ENCODE measurements at regions not wholly inside any gene's neighbourhood (a gene's known extent, or its start where the extent isn't known, plus 50 kb on each side); places are given as distances from the start of the nearest gene placed in this dataset.

DNA sequence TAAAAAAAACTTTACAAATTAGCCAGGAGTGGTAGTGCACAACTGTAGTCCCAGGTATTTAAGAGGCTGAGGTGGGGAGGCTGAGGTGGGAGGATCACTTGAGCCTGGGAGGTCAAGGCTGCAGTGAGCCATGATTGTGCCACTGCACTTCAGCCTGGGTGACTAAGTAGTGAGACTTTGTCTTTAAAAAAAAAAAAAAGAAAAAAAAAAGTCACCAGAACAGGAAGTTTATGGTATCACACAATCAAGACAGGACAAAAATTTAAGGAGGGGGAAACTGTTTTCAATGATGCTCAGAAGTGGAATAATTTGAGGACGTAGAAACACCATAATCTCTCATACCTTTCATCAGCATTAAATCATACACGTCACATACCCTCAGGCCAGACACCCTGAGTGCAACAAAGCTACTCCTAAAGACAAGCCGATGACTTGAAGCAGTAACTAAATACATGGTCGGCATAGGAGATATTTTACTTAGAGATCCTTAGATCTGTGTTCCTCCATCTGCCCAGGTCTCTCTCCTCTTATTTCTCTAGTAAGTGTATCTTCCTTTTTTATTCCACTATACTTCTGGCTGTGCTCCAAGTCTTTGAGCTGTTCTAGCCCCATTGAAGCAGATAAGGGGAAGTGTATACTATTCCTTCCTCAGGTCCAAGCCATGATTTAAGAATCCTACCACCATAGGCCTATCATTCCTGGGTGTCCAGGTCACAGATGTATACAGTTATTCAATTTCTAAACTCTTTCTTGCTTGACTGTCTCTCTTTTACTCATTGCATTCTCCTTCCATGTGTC is 91.3 kb upstream of the APC start:
- Histone ChIP-seq H3K36me3 (ENCODE audit: control insufficient read depth, insufficient read depth, low read length) (no peaks in the 10 kb centered on the region), H3K4me1 (no peaks in the 10 kb centered on the region), H3K27me3 (replicated peaks; ENCODE audit: control insufficient read depth, insufficient read depth, low read length) (no peaks in the 10 kb centered on the region), H3K9me3 (no peaks in the 10 kb centered on the region), H3K4me3 (ENCODE audit: low read depth, low read length) (no peak overlapping the region)
- DNase-seq, result no peak
- POLR2A ChIA-PET, result no interaction called here
- intact Hi-C loops (cut with micrococcal nuclease; ENCODE audit: unreplicated experiment), result no loop called here
- peaks cover 7% of the 10 kb centered on the region for H3K4me1 Mint-ChIP-seq (ENCODE audit: low read depth, unreplicated experiment)
- H3K27me3 Mint-ChIP-seq (ENCODE audit: insufficient read depth, unreplicated experiment), result no peaks in the 10 kb centered on the region
- no TSS peak for BruUV-seq (replicated peaks)
- H3K27ac Mint-ChIP-seq (ENCODE audit: unreplicated experiment), result no peak overlapping the region
- no peaks in the 10 kb centered on the region for H3K9me3 Mint-ChIP-seq (ENCODE audit: unreplicated experiment)
- no peak overlapping the region for H3K4me3 Mint-ChIP-seq (ENCODE audit: unreplicated experiment)
- H3K36me3 Mint-ChIP-seq (ENCODE audit: insufficient read depth, unreplicated experiment), result no peaks in the 10 kb centered on the region
- CTCF ChIA-PET, result interaction anchor here (0.6 kb wide), 1 partner anchor 46 kb away, joined by 3 read pairs; no protein-coding TSS in a partner anchor
- TF ChIP-seq, protein P1, sequence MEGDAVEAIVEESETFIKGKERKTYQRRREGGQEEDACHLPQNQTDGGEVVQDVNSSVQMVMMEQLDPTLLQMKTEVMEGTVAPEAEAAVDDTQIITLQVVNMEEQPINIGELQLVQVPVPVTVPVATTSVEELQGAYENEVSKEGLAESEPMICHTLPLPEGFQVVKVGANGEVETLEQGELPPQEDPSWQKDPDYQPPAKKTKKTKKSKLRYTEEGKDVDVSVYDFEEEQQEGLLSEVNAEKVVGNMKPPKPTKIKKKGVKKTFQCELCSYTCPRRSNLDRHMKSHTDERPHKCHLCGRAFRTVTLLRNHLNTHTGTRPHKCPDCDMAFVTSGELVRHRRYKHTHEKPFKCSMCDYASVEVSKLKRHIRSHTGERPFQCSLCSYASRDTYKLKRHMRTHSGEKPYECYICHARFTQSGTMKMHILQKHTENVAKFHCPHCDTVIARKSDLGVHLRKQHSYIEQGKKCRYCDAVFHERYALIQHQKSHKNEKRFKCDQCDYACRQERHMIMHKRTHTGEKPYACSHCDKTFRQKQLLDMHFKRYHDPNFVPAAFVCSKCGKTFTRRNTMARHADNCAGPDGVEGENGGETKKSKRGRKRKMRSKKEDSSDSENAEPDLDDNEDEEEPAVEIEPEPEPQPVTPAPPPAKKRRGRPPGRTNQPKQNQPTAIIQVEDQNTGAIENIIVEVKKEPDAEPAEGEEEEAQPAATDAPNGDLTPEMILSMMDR (IDR thresholded peaks at IDR 0.05; ENCODE audit: insufficient read depth in 1 of 2, low read depth in 1 of 2, low read length in 1 of 2, severe bottlenecking in 1 of 2, unreplicated experiment in 1 of 2), result no peak

DNA sequence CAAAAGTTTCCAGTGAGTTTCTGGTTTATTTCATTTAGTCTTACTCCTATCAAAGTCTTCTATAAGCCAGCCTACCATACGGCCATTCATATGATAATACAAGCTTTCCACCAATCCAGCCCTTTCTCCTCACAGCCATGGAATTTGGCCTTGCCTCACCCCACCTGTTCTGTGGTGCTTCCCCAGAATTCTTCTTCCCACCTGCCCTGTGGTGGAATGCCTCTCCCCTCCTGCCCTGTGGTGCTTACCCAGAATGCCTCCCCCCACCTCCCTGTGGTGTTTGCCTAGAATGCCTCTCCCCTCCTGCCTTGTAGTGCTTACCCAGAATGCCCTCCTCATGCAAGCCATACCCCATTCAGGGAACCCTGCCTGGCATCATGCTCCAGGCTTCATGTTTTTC is 90.3 kb upstream of the APC start:
- no TSS peak for BruUV-seq (replicated peaks)
- no peak overlapping the region for H3K27ac Mint-ChIP-seq (ENCODE audit: unreplicated experiment)
- no peaks in the 10 kb centered on the region for H3K27me3 Mint-ChIP-seq (ENCODE audit: insufficient read depth, unreplicated experiment)
- POLR2A ChIA-PET, result no interaction called here
- intact Hi-C loops (cut with micrococcal nuclease; ENCODE audit: unreplicated experiment), result no loop called here
- peak in 1 of 2 experiments; percentile 52 for DNase-seq
- Histone ChIP-seq H3K4me3 (ENCODE audit: low read depth, low read length) (no peak overlapping the region), H3K36me3 (ENCODE audit: control insufficient read depth, insufficient read depth, low read length) (no peaks in the 10 kb centered on the region), H3K27me3 (replicated peaks; ENCODE audit: control insufficient read depth, insufficient read depth, low read length) (no peaks in the 10 kb centered on the region), H3K9me3 (no peaks in the 10 kb centered on the region), H3K4me1 (no peaks in the 10 kb centered on the region)
- H3K4me3 Mint-ChIP-seq (ENCODE audit: unreplicated experiment), result no peak overlapping the region
- H3K4me1 Mint-ChIP-seq (ENCODE audit: low read depth, unreplicated experiment), result peaks cover 7% of the 10 kb centered on the region
- CTCF ChIA-PET, result no interaction called here
- no peaks in the 10 kb centered on the region for H3K36me3 Mint-ChIP-seq (ENCODE audit: insufficient read depth, unreplicated experiment)
- no peaks in the 10 kb centered on the region for H3K9me3 Mint-ChIP-seq (ENCODE audit: unreplicated experiment)
- TF ChIP-seq, protein P1 (IDR thresholded peaks at IDR 0.05; ENCODE audit: insufficient read depth in 1 of 2, low read depth in 1 of 2, low read length in 1 of 2, severe bottlenecking in 1 of 2, unreplicated experiment in 1 of 2), result no peak

DNA sequence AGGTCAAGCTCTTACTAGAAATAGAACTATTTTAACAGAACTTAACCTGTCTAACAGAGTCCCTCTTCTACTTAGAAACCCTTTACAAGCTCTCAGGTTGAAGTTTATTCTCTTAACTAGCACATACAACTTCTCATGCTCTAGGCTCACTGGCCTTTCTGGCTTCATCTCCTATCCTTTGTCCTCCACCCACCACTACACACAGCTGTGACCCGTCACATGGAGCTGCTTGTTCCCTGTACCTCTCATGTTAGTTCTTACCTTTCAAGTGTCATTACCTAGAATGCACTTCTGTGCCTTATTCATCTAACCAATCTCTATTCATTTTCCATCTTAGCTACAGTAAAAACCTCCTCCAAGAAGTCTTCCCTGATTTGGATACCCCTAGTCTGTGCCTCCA is 89.4 kb upstream of the APC start:
- H3K9me3 Mint-ChIP-seq (ENCODE audit: unreplicated experiment), result no peaks in the 10 kb centered on the region
- H3K27ac Mint-ChIP-seq (ENCODE audit: unreplicated experiment), result no peak overlapping the region
- H3K4me3 ChIP-seq (ENCODE audit: low read depth, low read length), result no peak overlapping the region
- peaks cover 7% of the 10 kb centered on the region for H3K4me1 Mint-ChIP-seq (ENCODE audit: low read depth, unreplicated experiment)
- intact Hi-C loops (cut with micrococcal nuclease; ENCODE audit: unreplicated experiment), result no loop called here
- no TSS peak for BruUV-seq (replicated peaks)
- no peaks in the 10 kb centered on the region for H3K4me1 ChIP-seq
- no peaks in the 10 kb centered on the region for H3K27me3 ChIP-seq (replicated peaks; ENCODE audit: control insufficient read depth, insufficient read depth, low read length)
- H3K36me3 ChIP-seq (ENCODE audit: control insufficient read depth, insufficient read depth, low read length), result no peaks in the 10 kb centered on the region
- H3K9me3 ChIP-seq, result no peaks in the 10 kb centered on the region
- no peak for DNase-seq
- H3K27me3 Mint-ChIP-seq (ENCODE audit: insufficient read depth, unreplicated experiment), result no peaks in the 10 kb centered on the region
- H3K36me3 Mint-ChIP-seq (ENCODE audit: insufficient read depth, unreplicated experiment), result no peaks in the 10 kb centered on the region
- ChIA-PET CTCF (interaction anchor here (0.6 kb wide), 1 partner anchor 200 kb away, joined by 3 read pairs; no protein-coding TSS in a partner anchor), POLR2A (no interaction called here)
- H3K4me3 Mint-ChIP-seq (ENCODE audit: unreplicated experiment), result no peak overlapping the region
- TF ChIP-seq, protein P1 (IDR thresholded peaks at IDR 0.05; ENCODE audit: insufficient read depth in 1 of 2, low read depth in 1 of 2, low read length in 1 of 2, severe bottlenecking in 1 of 2, unreplicated experiment in 1 of 2), result no peak
